ENCODE measurements at regions not wholly inside any gene's neighbourhood (a gene's known extent, or its start where the extent isn't known, plus 50 kb on each side); places are given as distances from the start of the nearest gene placed in this dataset.

DNA sequence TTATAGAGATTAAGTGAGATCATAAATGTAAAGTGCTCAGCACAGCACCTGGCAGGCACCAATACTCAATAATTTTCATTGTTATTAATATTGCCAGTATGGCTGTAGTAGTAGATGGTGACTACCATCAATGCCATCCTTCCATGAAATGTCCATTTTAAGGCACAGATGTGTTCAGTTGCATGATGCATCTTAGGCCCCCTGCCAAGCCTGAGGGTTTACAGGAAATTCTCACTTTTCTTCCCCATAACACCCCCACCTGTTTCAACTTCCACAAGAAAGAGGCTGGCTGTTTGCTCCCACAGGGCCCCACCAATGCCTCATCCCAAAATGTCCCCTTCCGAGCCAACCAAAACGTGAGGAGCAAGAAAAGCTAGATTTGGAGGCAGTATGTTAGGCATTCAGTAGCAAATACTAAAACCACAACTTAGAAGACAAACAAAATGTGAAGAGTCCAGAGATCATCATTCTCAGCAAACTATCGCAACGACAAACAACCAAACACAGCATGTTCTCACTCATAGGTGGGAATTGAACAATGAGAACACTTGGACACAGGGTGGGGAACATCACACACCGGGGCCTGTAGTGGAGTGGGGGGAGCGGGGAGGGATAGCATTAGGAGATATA is 110.6 kb upstream of the NHSL1 start:
- TF ChIP-seq, protein P1, sequence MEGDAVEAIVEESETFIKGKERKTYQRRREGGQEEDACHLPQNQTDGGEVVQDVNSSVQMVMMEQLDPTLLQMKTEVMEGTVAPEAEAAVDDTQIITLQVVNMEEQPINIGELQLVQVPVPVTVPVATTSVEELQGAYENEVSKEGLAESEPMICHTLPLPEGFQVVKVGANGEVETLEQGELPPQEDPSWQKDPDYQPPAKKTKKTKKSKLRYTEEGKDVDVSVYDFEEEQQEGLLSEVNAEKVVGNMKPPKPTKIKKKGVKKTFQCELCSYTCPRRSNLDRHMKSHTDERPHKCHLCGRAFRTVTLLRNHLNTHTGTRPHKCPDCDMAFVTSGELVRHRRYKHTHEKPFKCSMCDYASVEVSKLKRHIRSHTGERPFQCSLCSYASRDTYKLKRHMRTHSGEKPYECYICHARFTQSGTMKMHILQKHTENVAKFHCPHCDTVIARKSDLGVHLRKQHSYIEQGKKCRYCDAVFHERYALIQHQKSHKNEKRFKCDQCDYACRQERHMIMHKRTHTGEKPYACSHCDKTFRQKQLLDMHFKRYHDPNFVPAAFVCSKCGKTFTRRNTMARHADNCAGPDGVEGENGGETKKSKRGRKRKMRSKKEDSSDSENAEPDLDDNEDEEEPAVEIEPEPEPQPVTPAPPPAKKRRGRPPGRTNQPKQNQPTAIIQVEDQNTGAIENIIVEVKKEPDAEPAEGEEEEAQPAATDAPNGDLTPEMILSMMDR (IDR thresholded peaks at IDR 0.05) = no peak
- TF ChIP-seq POLR2A (IDR thresholded peaks at IDR 0.05) = no peak

All from suprapubic skin (tissue), 3 donors.